H9 (cell line): ENCODE measurements at regions not wholly inside any gene's neighbourhood (a gene's known extent, or its start where the extent isn't known, plus 50 kb on each side); places are given as distances from the start of the nearest gene placed in this dataset.

Source experiments
- DNase-seq: peaks from one replicate; pipeline ENCODE4 v3.0.0-alpha.2; 2017
- H2AFZ ChIP-seq: one replicate; pipeline ENCODE4 v1.6.1; 2013; ENCODE audit warnings: mild to moderate bottlenecking, low read length, control low read depth, moderate library complexity
- H2AK5ac ChIP-seq: 2 replicates; pipeline ENCODE4 v1.6.1; 2013; ENCODE audit warnings: low read length, control low read depth, mixed read lengths; ENCODE audit not compliant: insufficient read length
- H2BK120ac ChIP-seq: one replicate; pipeline ENCODE4 v1.6.1; 2013; ENCODE audit warnings: low read depth, mild to moderate bottlenecking, low read length, control low read depth, inconsistent platforms; ENCODE audit not compliant: poor library complexity, severe bottlenecking
- H2BK12ac ChIP-seq: 2 replicates; pipeline ENCODE4 v1.6.1; 2013; ENCODE audit warnings: low read length, control low read depth, mixed read lengths, low read depth; ENCODE audit not compliant: insufficient read length
- H2BK15ac ChIP-seq: 2 replicates; pipeline ENCODE4 v1.6.1; 2013; ENCODE audit warnings: low read depth, low read length, control low read depth
- H2BK20ac ChIP-seq: one replicate; pipeline ENCODE4 v1.6.1; 2013; ENCODE audit warnings: low read depth, mild to moderate bottlenecking, low read length, control low read depth, inconsistent platforms; ENCODE audit not compliant: poor library complexity, severe bottlenecking
- H2BK5ac ChIP-seq: 2 replicates; pipeline ENCODE4 v1.6.1; 2013; ENCODE audit warnings: low read length, control low read depth, mixed read lengths; ENCODE audit not compliant: insufficient read length
- H3K14ac ChIP-seq: 2 replicates; pipeline ENCODE4 v1.6.1; 2013; ENCODE audit warnings: low read length, control low read depth; ENCODE audit not compliant: insufficient read depth
- H3K18ac ChIP-seq: 2 replicates; pipeline ENCODE4 v1.6.1; 2013; ENCODE audit warnings: low read depth, mild to moderate bottlenecking, mixed read lengths, low read length, control low read depth; ENCODE audit not compliant: insufficient read length
- H3K23ac ChIP-seq: 2 replicates; pipeline ENCODE4 v1.6.1; 2013; ENCODE audit warnings: low read length, control low read depth, mixed read lengths, low read depth; ENCODE audit not compliant: insufficient read length
- H3K23me2 ChIP-seq: 2 replicates; pipeline ENCODE4 v1.6.1; 2013; ENCODE audit warnings: low read depth, mild to moderate bottlenecking, mixed read lengths, low read length, control low read depth; ENCODE audit not compliant: insufficient read length, poor library complexity, severe bottlenecking
- H3K27ac ChIP-seq: 2 replicates; pipeline ENCODE4 v1.5.1; 2013; ENCODE audit warnings: low read length, control low read depth, mixed read lengths, low read depth; ENCODE audit not compliant: insufficient read length
- H3K27me3 ChIP-seq: 2 replicates; pipeline ENCODE4 v1.6.1; 2013; ENCODE audit warnings: low read length, control low read depth, inconsistent platforms; ENCODE audit not compliant: insufficient read depth
- H3K4ac ChIP-seq: 2 replicates; pipeline ENCODE4 v1.6.1; 2013; ENCODE audit warnings: low read depth, mild to moderate bottlenecking, control low read depth, inconsistent platforms, low read length, moderate library complexity
- H3K4me1 ChIP-seq: 2 replicates; pipeline ENCODE4 v1.6.1; 2013; ENCODE audit warnings: low read length, control low read depth, inconsistent platforms; ENCODE audit not compliant: insufficient read depth
- H3K4me2 ChIP-seq: 2 replicates; pipeline ENCODE4 v1.6.1; 2013; ENCODE audit warnings: low read length, control low read depth, mixed read lengths; ENCODE audit not compliant: insufficient read length, insufficient read depth
- H3K56ac ChIP-seq: 2 replicates; pipeline ENCODE4 v1.6.1; 2013; ENCODE audit warnings: low read depth, mild to moderate bottlenecking, mixed read lengths, low read length, control low read depth; ENCODE audit not compliant: insufficient read length
- H3K79me1 ChIP-seq: 2 replicates; pipeline ENCODE4 v1.6.1; 2013; ENCODE audit warnings: low read depth, mild to moderate bottlenecking, moderate library complexity, low read length, control low read depth, inconsistent platforms; ENCODE audit not compliant: insufficient read depth, poor library complexity, severe bottlenecking
- H3K79me2 ChIP-seq: 2 replicates; pipeline ENCODE4 v1.6.1; 2013; ENCODE audit warnings: low read length, control low read depth, inconsistent platforms; ENCODE audit not compliant: insufficient read depth
- H3K9ac ChIP-seq: 2 replicates; pipeline ENCODE4 v1.6.1; 2013; ENCODE audit warnings: low read length, control low read depth, mixed read lengths; ENCODE audit not compliant: insufficient read length; ENCODE audit errors: extremely low read depth
- H3K9me3 ChIP-seq: one replicate; pipeline ENCODE4 v1.6.1; 2013; ENCODE audit warnings: low read depth, low read length, inconsistent platforms; ENCODE audit not compliant: control insufficient read depth
- H3T11ph ChIP-seq: one replicate; pipeline ENCODE4 v1.6.1; 2013; ENCODE audit warnings: mild to moderate bottlenecking, low read length, control low read depth, inconsistent platforms
- H4K20me1 ChIP-seq: one replicate; pipeline ENCODE4 v1.6.1; 2013; ENCODE audit not compliant: control insufficient read depth, insufficient read length, insufficient read depth
- H4K5ac ChIP-seq: 2 replicates; pipeline ENCODE4 v1.6.1; 2013; ENCODE audit warnings: low read depth, mild to moderate bottlenecking, mixed read lengths, low read length, control low read depth; ENCODE audit not compliant: insufficient read length
- H4K8ac ChIP-seq: replicated peaks from 2 replicates; pipeline ENCODE4 v1.6.1; 2013; ENCODE audit warnings: low read length, control low read depth, mixed read lengths, low read depth; ENCODE audit not compliant: insufficient read length
- H4K91ac ChIP-seq: 2 replicates; pipeline ENCODE4 v1.6.1; 2013; ENCODE audit warnings: low read depth, mild to moderate bottlenecking, moderate library complexity, mixed read lengths, low read length, control low read depth; ENCODE audit not compliant: insufficient read length
- H3K27ac Mint-ChIP-seq, 3 experiments: 2 replicates in 2 of 3; 3 replicates in 1 of 3; pipeline ENCODE4 v1.8.0; 2020 to 2021; ENCODE audit warnings: mixed read lengths in 3 of 3, mild to moderate bottlenecking in 1 of 3, moderate library complexity in 1 of 3
- H3K27me3 Mint-ChIP-seq: 2 replicates; pipeline ENCODE4 v1.8.0; 2021; ENCODE audit warnings: low read depth, mild to moderate bottlenecking, moderate library complexity, mixed read lengths
- H3K36me3 Mint-ChIP-seq, 3 experiments: 2 replicates in 2 of 3; 3 replicates in 1 of 3; pipeline ENCODE4 v1.8.0; 2020 to 2021; ENCODE audit warnings: low read depth in 3 of 3, mixed read lengths in 3 of 3; ENCODE audit not compliant: insufficient read depth in 1 of 3
- H3K4me1 Mint-ChIP-seq, 2 experiments: 2 replicates each; pipeline ENCODE4 v1.8.0; 2020; ENCODE audit warnings: mixed read lengths in 2 of 2
- H3K4me3 Mint-ChIP-seq, 2 experiments: 2 replicates in 1 of 2; 3 replicates in 1 of 2; pipeline ENCODE4 v1.8.0; 2020 to 2021; ENCODE audit warnings: mild to moderate bottlenecking in 2 of 2, mixed read lengths in 2 of 2, moderate library complexity in 1 of 2
- H3K9me3 Mint-ChIP-seq, 2 experiments: 2 replicates in 1 of 2; 3 replicates in 1 of 2; pipeline ENCODE4 v1.8.0; 2020; ENCODE audit warnings: mild to moderate bottlenecking in 2 of 2, mixed read lengths in 2 of 2, moderate library complexity in 1 of 2
- WGBS: extraction: QIAGEN DNeasy Blood & Tissue Kit; methylation state at CpG from one replicate; pipeline ENCODE4 v1.1.7; 2013; ENCODE audit warnings: missing lambda C conversion rate, low lambda C conversion rate, mixed read lengths; ENCODE audit not compliant: insufficient read length; ENCODE audit errors: extremely low coverage; 5-methylcytosine and 5-hydroxymethylcytosine counted together
- TF ChIP-seq, protein P1 (sequence below): fragments of 200-600 bp; sonication (generic); conservative IDR thresholded peaks from 3 replicates; pipeline ENCODE4 v1.8.0; 2021; ENCODE audit warnings: antibody characterized with exemption, mild to moderate bottlenecking

DNA sequence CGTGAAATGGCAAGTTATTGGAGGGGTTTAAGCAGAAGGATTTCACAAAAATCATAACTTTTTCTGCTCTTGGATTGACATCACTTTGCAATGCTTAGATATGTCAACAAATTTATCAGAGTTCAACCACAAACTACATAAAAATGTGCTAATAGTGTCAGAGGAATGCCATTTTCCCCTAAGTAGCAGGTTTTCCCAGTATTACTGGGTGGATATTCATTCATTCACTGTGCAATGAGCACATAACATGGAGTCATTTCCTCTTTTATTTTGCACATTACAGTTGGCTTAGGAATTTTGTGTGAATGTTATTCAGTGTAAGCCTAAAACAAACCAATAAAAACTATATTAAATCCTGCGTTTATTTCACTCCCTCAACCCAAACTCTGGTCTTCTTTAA lies 537.3 kb upstream of the MCTP2 start:
- no peak overlapping the region for H3K56ac ChIP-seq
- H4K5ac ChIP-seq, result no peak overlapping the region
- H3K4ac ChIP-seq, result no peak overlapping the region
- H3T11ph ChIP-seq, result no peak overlapping the region
- H3K23ac ChIP-seq, result no peak overlapping the region
- 0 out of 4 replicates have a peak, but pooled peaks cover 0 to 3% of the 10 kb centered on the region in 2 experiments for H3K4me1 Mint-ChIP-seq
- H3K9me3 Mint-ChIP-seq, result peaks cover 18 to 19% of the 10 kb centered on the region in 2 experiments
- no peaks in the 10 kb centered on the region for H3K27me3 ChIP-seq
- H3K18ac ChIP-seq, result no peak overlapping the region
- no peak overlapping the region for H2BK120ac ChIP-seq
- no peak overlapping the region for H3K14ac ChIP-seq
- no peaks in the 10 kb centered on the region for H3K9me3 ChIP-seq
- no peak overlapping the region for H2BK5ac ChIP-seq
- no peak overlapping the region for H3K9ac ChIP-seq
- H3K27ac Mint-ChIP-seq, result no peak overlapping the region
- no peak overlapping the region for H4K91ac ChIP-seq
- H2BK20ac ChIP-seq, result no peak overlapping the region
- no peak overlapping the region for H2BK15ac ChIP-seq
- no peaks in the 10 kb centered on the region for H3K4me1 ChIP-seq
- peaks cover 0 to 19% (median 3%) of the 10 kb centered on the region in 3 experiments; a peak in 4 of 7 replicates for H3K36me3 Mint-ChIP-seq
- no peak overlapping the region for H2AK5ac ChIP-seq
- no peak overlapping the region for H2BK12ac ChIP-seq
- H3K27me3 Mint-ChIP-seq, result no peaks in the 10 kb centered on the region
- no peaks in the 10 kb centered on the region for H4K20me1 ChIP-seq
- no peak for DNase-seq
- no peaks in the 10 kb centered on the region for H3K23me2 ChIP-seq
- no CpG with 5 or more reads among the region's 2 CpGs for WGBS
- H3K79me2 ChIP-seq, result no peaks in the 10 kb centered on the region
- no peak overlapping the region for H4K8ac ChIP-seq
- TF ChIP-seq, protein P1, sequence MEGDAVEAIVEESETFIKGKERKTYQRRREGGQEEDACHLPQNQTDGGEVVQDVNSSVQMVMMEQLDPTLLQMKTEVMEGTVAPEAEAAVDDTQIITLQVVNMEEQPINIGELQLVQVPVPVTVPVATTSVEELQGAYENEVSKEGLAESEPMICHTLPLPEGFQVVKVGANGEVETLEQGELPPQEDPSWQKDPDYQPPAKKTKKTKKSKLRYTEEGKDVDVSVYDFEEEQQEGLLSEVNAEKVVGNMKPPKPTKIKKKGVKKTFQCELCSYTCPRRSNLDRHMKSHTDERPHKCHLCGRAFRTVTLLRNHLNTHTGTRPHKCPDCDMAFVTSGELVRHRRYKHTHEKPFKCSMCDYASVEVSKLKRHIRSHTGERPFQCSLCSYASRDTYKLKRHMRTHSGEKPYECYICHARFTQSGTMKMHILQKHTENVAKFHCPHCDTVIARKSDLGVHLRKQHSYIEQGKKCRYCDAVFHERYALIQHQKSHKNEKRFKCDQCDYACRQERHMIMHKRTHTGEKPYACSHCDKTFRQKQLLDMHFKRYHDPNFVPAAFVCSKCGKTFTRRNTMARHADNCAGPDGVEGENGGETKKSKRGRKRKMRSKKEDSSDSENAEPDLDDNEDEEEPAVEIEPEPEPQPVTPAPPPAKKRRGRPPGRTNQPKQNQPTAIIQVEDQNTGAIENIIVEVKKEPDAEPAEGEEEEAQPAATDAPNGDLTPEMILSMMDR, result no peak
- no peaks in the 10 kb centered on the region for H3K79me1 ChIP-seq
- no peak overlapping the region for H3K27ac ChIP-seq
- H2AFZ ChIP-seq, result no peak overlapping the region
- no peak overlapping the region for H3K4me3 Mint-ChIP-seq
- H3K4me2 ChIP-seq, result no peak overlapping the region
